ENCODE measurements at regions not wholly inside any gene's neighbourhood (a gene's known extent, or its start where the extent isn't known, plus 50 kb on each side); places are given as distances from the start of the nearest gene placed in this dataset.

- no peak for TF ChIP-seq POLR2A (IDR thresholded peaks at IDR 0.05; ENCODE audit: low read depth)
- TF ChIP-seq CTCF (IDR thresholded peaks at IDR 0.05) = no peak
- no peak for TF ChIP-seq POLR2AphosphoS5 (IDR thresholded peaks at IDR 0.05)
These were observed 1217.8 kb upstream of the PCDH20 start for GRCh38 chr13:62633448-62633847.

Data from esophagus muscularis mucosa (tissue), 3 donors.